Astrocyte (in vitro differentiated cells and primary cell): ENCODE measurements at regions not wholly inside any gene's neighbourhood (a gene's known extent, or its start where the extent isn't known, plus 50 kb on each side); places are given as distances from the start of the nearest gene placed in this dataset.
"Not testable (repeated sequence)": the region's sequence is repeated elsewhere in the genome, so short reads cannot be mapped to it uniquely, and the experiment has no call there.

Experiments
- DNase-seq: peaks from one replicate; pipeline ENCODE4 v3.0.0-alpha.2; 2010; ENCODE audit warnings: low read depth
- FAIRE-seq: peaks from 2 replicates; lab custom pipeline; 2011; peaks lifted over from hg19 to GRCh38; lab: Jason Lieb, UNC
- H2AFZ ChIP-seq: 2 replicates; pipeline ENCODE4 v1.6.0; 2012; ENCODE audit warnings: low read depth, low read length, inconsistent platforms
- H3K27ac ChIP-seq: 2 replicates; pipeline ENCODE4 v1.5.1; 2011; ENCODE audit warnings: low read depth, low read length, inconsistent platforms
- H3K27me3 ChIP-seq: 2 replicates; pipeline ENCODE4 v1.6.0; 2011; ENCODE audit warnings: low read length, inconsistent platforms; ENCODE audit not compliant: insufficient read depth
- H3K36me3 ChIP-seq: 2 replicates; pipeline ENCODE4 v1.5.1; 2011; ENCODE audit warnings: low read length, inconsistent platforms; ENCODE audit not compliant: insufficient read depth
- H3K4me1 ChIP-seq: 2 replicates; pipeline ENCODE4 v1.5.1; 2011; ENCODE audit warnings: low read length, inconsistent platforms; ENCODE audit not compliant: insufficient read depth
- H3K4me2 ChIP-seq: 2 replicates; pipeline ENCODE4 v1.6.0; 2012; ENCODE audit warnings: low read length, inconsistent platforms
- H3K4me3 ChIP-seq: 2 replicates; pipeline ENCODE4 v1.5.1; 2011; ENCODE audit warnings: low read depth, mild to moderate bottlenecking, low read length, inconsistent platforms; ENCODE audit not compliant: insufficient read depth
- H3K79me2 ChIP-seq: 2 replicates; pipeline ENCODE4 v1.6.0; 2012; ENCODE audit warnings: mild to moderate bottlenecking, low read length, inconsistent platforms; ENCODE audit not compliant: insufficient read depth
- H3K9ac ChIP-seq: 2 replicates; pipeline ENCODE4 v1.6.0; 2012; ENCODE audit warnings: mild to moderate bottlenecking, low read length, inconsistent platforms
- H3K9me3 ChIP-seq: 2 replicates; pipeline ENCODE4 v1.5.1; 2012; ENCODE audit warnings: low read depth, mild to moderate bottlenecking, low read length, inconsistent platforms; ENCODE audit not compliant: insufficient read depth
- H4K20me1 ChIP-seq: 2 replicates; pipeline ENCODE4 v1.6.0; 2012; ENCODE audit warnings: low read length, inconsistent platforms; ENCODE audit not compliant: insufficient read depth
- H3K27ac Mint-ChIP-seq: one replicate; pipeline ENCODE4 v1.8.0; 2021; ENCODE audit warnings: mild to moderate bottlenecking, mixed read lengths; ENCODE audit not compliant: unreplicated experiment
- H3K27me3 Mint-ChIP-seq: one replicate; pipeline ENCODE4 v1.8.0; 2021; ENCODE audit warnings: low read depth, mixed read lengths; ENCODE audit not compliant: unreplicated experiment
- H3K36me3 Mint-ChIP-seq: one replicate; pipeline ENCODE4 v1.8.0; 2021; ENCODE audit warnings: low read depth, mixed read lengths; ENCODE audit not compliant: unreplicated experiment
- H3K4me1 Mint-ChIP-seq: one replicate; pipeline ENCODE4 v1.8.0; 2021; ENCODE audit warnings: low read depth, mixed read lengths; ENCODE audit not compliant: unreplicated experiment
- H3K4me3 Mint-ChIP-seq: one replicate; pipeline ENCODE4 v1.8.0; 2021; ENCODE audit warnings: mild to moderate bottlenecking, moderate library complexity, mixed read lengths; ENCODE audit not compliant: unreplicated experiment
- H3K9me3 Mint-ChIP-seq: one replicate; pipeline ENCODE4 v1.8.0; 2021; ENCODE audit warnings: mild to moderate bottlenecking, mixed read lengths; ENCODE audit not compliant: unreplicated experiment
- EZH2 ChIP-seq: IDR thresholded peaks from 2 replicates; pipeline ENCODE4 v1.6.1; 2012; ENCODE audit warnings: mild to moderate bottlenecking, low read length, inconsistent platforms; ENCODE audit not compliant: insufficient read depth
- TF ChIP-seq, protein P1 (sequence below): IDR thresholded peaks from 2 replicates; pipeline ENCODE4 v1.5.1; 2011; ENCODE audit warnings: low read depth, mild to moderate bottlenecking, inconsistent platforms, low read length, moderate library complexity; ENCODE audit not compliant: insufficient read depth

DNA sequence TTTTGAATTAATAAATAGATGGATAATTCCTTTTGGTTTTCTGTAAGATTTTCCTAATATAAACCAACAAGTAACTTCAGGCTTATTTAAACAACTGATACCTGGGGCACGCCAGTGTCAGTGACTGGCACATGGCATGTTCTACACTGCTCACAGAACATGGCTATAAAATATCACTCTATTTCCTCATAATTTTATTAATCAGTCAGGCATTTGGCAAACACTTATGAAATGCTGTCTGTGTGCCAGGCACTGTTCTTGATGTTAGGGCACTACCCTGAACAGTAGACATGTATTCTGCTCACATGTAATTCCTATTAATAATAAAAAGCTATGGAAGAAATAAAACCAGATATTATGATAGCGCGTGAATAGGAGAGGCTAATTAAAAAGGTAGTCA lies 661.0 kb downstream of the DTWD2 start:
- no peak for DNase-seq
- no peak overlapping the region for H3K27ac Mint-ChIP-seq
- H3K4me3 Mint-ChIP-seq: no peak overlapping the region
- no peaks in the 10 kb centered on the region for H3K27me3 Mint-ChIP-seq
- H3K9me3 Mint-ChIP-seq: no peaks in the 10 kb centered on the region
- H3K36me3 ChIP-seq: no peaks in the 10 kb centered on the region
- FAIRE-seq: no peak
- no peaks in the 10 kb centered on the region for H3K79me2 ChIP-seq
- H3K4me1 ChIP-seq: peaks cover 9% of the 10 kb centered on the region
- H3K27me3 ChIP-seq: no peaks in the 10 kb centered on the region
- no peak overlapping the region for H3K4me2 ChIP-seq
- H3K4me1 Mint-ChIP-seq: peaks cover 19% of the 10 kb centered on the region
- H3K4me3 ChIP-seq: no peak overlapping the region
- no peaks in the 10 kb centered on the region for H3K36me3 Mint-ChIP-seq
- TF ChIP-seq, protein P1, sequence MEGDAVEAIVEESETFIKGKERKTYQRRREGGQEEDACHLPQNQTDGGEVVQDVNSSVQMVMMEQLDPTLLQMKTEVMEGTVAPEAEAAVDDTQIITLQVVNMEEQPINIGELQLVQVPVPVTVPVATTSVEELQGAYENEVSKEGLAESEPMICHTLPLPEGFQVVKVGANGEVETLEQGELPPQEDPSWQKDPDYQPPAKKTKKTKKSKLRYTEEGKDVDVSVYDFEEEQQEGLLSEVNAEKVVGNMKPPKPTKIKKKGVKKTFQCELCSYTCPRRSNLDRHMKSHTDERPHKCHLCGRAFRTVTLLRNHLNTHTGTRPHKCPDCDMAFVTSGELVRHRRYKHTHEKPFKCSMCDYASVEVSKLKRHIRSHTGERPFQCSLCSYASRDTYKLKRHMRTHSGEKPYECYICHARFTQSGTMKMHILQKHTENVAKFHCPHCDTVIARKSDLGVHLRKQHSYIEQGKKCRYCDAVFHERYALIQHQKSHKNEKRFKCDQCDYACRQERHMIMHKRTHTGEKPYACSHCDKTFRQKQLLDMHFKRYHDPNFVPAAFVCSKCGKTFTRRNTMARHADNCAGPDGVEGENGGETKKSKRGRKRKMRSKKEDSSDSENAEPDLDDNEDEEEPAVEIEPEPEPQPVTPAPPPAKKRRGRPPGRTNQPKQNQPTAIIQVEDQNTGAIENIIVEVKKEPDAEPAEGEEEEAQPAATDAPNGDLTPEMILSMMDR: no peak
- TF ChIP-seq EZH2: no peak
- H3K9ac ChIP-seq: no peak overlapping the region
- peaks cover 6% of the 10 kb centered on the region for H3K9me3 ChIP-seq
- no peaks in the 10 kb centered on the region for H4K20me1 ChIP-seq
- no peak overlapping the region for H2AFZ ChIP-seq
- no peak overlapping the region for H3K27ac ChIP-seq

DNA sequence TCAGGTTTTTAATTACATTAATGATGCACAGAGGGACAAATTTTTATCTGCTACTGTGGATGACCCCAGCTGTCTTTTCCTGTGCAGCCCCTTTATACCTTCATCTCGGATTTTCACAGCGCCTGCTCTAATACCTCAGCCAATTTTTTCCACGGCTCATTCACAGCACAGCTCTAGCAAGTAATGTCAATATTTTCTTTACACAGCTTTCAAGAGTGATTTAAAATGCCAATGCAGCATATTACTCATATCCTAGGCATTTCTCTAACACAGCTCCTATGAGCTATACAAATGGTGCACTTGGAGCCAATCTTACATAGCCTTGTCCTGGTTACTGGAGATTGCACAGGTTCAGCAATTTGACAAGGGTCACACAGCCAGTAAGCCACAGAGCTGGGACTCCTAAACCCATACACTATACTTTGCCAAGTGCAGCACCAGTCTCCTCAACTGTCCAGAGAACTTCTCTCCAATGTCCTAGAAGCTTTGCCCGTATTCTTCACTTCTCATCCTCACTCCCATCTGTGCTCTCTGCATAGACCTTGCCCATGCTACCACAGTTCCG lies 661.8 kb downstream of the DTWD2 start:
- Mint-ChIP-seq H3K4me3 (no peak overlapping the region), H3K9me3 (no peaks in the 10 kb centered on the region), H3K27me3 (no peaks in the 10 kb centered on the region), H3K27ac (no peak overlapping the region), H3K36me3 (no peaks in the 10 kb centered on the region), H3K4me1 (peaks cover 19% of the 10 kb centered on the region)
- H2AFZ ChIP-seq: no peak overlapping the region
- no peaks in the 10 kb centered on the region for H4K20me1 ChIP-seq
- H3K4me2 ChIP-seq: peak overlapping the region; percentile 75
- TF ChIP-seq, protein P1: no peak
- no peak for TF ChIP-seq EZH2
- peaks cover 9% of the 10 kb centered on the region for H3K9me3 ChIP-seq
- no peak overlapping the region for H3K27ac ChIP-seq
- no peaks in the 10 kb centered on the region for H3K79me2 ChIP-seq
- peak overlapping the region; percentile 11 for H3K4me3 ChIP-seq
- peak; percentile 41 for DNase-seq
- peak; percentile 45 for FAIRE-seq
- peaks cover 9% of the 10 kb centered on the region for H3K4me1 ChIP-seq
- no peaks in the 10 kb centered on the region for H3K27me3 ChIP-seq
- no peaks in the 10 kb centered on the region for H3K36me3 ChIP-seq
- H3K9ac ChIP-seq: no peak overlapping the region

DNA sequence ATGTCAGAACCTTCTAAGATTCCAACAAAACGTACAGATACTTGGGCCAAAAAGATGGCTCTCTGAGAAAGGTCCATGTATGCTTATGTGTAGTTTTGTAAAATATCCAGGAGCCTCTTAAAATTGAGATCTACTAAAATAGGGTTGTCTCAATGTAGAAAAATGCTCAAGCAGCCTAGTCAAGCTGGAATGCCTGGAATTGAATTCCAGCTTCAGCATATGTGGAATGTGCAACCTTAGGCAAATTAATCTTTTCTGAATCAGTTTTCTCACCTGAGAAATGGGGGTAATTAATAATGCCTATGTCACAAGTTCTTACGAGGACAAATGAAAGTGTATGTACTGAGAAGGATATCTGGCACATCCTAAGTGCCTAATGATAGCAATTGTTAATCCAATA lies 662.4 kb downstream of the DTWD2 start:
- Histone ChIP-seq H3K4me3 (no peak overlapping the region), H3K27ac (peak overlapping the region; percentile 18), H3K27me3 (no peaks in the 10 kb centered on the region), H3K36me3 (no peaks in the 10 kb centered on the region), H3K79me2 (no peaks in the 10 kb centered on the region), H3K4me1 (peaks cover 9% of the 10 kb centered on the region), H3K9me3 (peaks cover 9% of the 10 kb centered on the region), H3K4me2 (peak overlapping the region; percentile 75), H4K20me1 (no peaks in the 10 kb centered on the region), H3K9ac (no peak overlapping the region), H2AFZ (no peak overlapping the region)
- H3K36me3 Mint-ChIP-seq: no peaks in the 10 kb centered on the region
- H3K27ac Mint-ChIP-seq: no peak overlapping the region
- no peaks in the 10 kb centered on the region for H3K27me3 Mint-ChIP-seq
- H3K4me3 Mint-ChIP-seq: no peak overlapping the region
- TF ChIP-seq, protein P1: no peak
- no peak for TF ChIP-seq EZH2
- FAIRE-seq: no peak
- no peaks in the 10 kb centered on the region for H3K9me3 Mint-ChIP-seq
- peaks cover 19% of the 10 kb centered on the region for H3K4me1 Mint-ChIP-seq
- no peak for DNase-seq

DNA sequence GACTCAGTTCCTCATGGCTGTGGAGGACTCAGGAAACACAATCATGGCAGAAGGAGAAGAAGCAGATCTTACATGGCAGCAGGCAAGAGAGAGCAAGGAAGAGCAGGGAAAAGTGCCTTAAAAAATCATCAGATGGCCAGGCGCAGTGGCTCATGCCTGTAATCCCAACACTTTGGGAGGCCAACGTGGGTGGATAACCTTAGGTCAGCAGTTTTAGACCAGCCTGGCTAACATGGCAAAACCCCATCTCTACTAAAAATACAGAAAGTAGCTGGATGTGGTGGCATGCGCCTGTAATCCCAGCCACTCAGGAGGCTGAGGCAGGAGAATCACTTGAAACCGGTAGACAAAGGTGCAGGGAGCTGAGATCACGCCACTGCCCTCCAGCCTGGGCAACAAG lies 664.6 kb downstream of the DTWD2 start:
- not testable (repeated sequence) for FAIRE-seq, H3K27ac Mint-ChIP-seq, H2AFZ ChIP-seq, DNase-seq, H3K36me3 ChIP-seq, H3K4me2 ChIP-seq, H3K27ac ChIP-seq, H4K20me1 ChIP-seq, H3K4me3 Mint-ChIP-seq, H3K4me3 ChIP-seq, H3K27me3 ChIP-seq, H3K36me3 Mint-ChIP-seq, H3K9me3 Mint-ChIP-seq, H3K9ac ChIP-seq, H3K9me3 ChIP-seq, H3K4me1 ChIP-seq, H3K27me3 Mint-ChIP-seq, H3K79me2 ChIP-seq
- peaks cover 19% of the 10 kb centered on the region for H3K4me1 Mint-ChIP-seq
